Fibroblast of mammary gland (primary cell): ENCODE measurements at regions not wholly inside any gene's neighbourhood (a gene's known extent, or its start where the extent isn't known, plus 50 kb on each side); places are given as distances from the start of the nearest gene placed in this dataset.

ENCODE experiments used
- DNase-seq: peaks from one replicate; pipeline ENCODE4 v3.0.0-alpha.2; 2010; ENCODE audit warnings: low read depth
- H3K4me3 ChIP-seq: 2 replicates; pipeline ENCODE4 v1.5.1; 2011; ENCODE audit warnings: low read depth, mild to moderate bottlenecking, low read length, moderate library complexity; ENCODE audit not compliant: control insufficient read depth
- CTCF ChIP-seq: conservative IDR thresholded peaks from 2 replicates; pipeline ENCODE4 v1.5.1; 2011; ENCODE audit warnings: low read depth, low read length, inconsistent platforms; ENCODE audit not compliant: control insufficient read depth, insufficient read depth

DNA sequence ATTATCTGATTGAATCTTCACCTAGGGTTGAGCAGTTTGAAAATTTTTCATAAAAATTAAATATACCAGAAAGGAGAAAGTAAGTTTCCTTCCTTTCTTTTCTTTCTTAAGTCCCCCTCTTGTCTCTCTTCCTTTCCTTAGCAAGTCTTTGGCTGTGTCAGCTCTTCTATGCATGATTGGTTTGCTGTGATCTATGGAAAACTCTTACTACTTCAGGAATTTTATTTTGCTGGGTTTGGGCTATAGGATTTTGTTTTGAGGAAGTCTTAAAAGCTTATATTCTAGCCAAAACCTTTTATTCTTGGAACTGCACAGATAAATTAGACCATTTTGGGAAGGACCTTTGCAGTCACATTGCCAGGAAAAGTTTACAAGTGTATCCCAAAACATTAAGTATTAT is 173.4 kb upstream of the CITED2 start:
- no peak for DNase-seq

DNA sequence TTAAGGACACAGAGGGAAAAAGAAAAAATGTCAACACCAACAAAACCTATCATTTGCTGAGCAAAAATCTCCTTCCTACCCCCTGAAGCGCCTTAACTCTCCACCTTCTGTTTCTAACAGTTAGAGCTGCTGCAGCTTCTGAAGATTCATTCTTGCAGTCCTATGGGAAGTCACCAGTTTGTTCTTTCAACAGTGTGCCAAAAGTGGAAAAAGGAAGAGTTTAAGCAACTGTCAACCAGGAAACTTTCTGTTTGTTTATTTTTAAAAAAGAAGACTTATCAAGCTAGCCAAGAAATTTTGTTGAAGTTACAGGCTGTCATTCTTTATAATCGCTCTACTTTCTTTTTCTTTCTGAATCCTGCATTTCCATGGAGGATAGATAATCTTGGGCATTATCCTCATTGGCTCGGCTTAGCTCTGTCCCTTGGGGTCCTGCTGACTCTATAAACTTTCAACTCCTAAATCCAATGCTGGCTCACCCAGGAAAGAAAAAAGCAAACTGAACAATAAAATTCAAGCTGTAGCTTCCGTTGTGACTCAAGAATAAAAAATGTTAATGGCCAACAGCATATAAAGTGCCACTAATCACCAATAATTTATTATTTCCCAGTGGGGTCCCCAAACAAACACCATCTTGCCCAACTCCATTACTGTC is 172.8 kb upstream of the CITED2 start:
- DNase-seq = peak; percentile 49
- TF ChIP-seq CTCF = no peak
- H3K4me3 ChIP-seq = no peak overlapping the region

More for the DNA sequence above, 173.4 kb upstream of the CITED2 start:
- H3K4me3 ChIP-seq = no peak overlapping the region
- no peak for TF ChIP-seq CTCF

DNA sequence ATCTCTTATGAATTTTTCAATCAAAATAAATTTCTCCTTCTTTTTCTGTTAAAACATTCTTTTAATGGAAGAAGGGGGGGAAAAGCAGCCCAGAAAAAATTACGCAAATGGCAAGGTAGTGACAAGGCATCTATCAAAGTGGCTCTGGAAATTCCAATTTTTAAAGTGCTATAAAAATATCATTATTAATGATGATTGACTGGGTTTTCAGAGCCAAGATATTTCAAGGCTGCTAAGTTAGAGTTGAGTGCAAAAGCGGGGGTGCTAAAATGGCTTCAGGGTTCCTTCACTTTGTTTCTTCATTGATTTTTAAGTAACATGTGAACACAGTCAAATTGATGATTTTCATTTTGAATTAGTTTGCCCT is 171.6 kb upstream of the CITED2 start:
- no peak for DNase-seq
- H3K4me3 ChIP-seq = no peak overlapping the region
- no peak for TF ChIP-seq CTCF

DNA sequence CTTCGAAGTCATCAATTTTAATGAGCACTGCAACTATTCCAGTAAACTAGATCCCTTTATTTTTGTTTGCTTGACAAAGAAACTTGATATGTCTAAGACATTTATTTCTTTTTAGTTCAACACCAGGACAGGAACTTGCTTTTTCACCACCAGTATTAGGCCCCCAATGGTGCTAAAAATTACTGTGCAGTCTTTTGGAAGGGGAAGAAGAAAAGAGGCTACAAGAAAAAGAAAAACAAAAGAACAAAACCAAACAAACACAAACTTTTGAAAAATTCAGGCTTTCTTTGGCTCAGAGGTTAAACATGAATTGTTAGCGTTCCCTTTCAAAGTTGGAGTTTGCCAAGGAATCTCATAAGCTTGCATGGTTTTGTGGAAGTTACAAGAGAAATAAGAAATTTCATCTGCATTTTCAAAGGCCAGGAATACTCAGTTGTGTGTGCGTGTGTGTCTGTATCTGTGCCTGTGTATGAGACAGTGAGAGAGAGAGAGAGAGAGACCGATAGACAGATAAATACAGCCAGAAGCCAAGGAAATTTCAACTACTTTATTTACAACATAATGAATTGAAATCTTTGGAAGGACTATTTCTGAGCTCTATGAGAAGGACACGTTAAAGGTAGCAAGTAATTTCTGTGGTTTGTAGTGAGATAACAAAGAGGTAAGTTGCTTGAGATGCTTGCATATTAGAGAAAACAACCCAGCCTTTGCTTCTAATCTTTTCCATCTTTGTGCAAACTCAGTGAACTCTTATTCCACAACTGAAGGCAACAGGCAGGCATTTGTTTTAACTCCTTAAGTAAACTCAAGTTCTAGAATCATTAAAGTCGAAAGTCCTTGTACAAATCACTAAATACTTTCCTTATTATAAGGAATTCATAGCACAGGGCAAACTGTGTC is 171.0 kb upstream of the CITED2 start:
- no peak for TF ChIP-seq CTCF
- H3K4me3 ChIP-seq = no peak overlapping the region
- DNase-seq = no peak

- no peak for TF ChIP-seq CTCF
- DNase-seq = no peak
- no peak overlapping the region for H3K4me3 ChIP-seq
Observed at GRCh38 chr6:139544701-139545057, 170.2 kb upstream of the CITED2 start.

- DNase-seq = no peak
- TF ChIP-seq CTCF = no peak
- H3K4me3 ChIP-seq = no peak overlapping the region
Observed at GRCh38 chr6:139542351-139542750, 167.9 kb upstream of the CITED2 start.
